Vagina (tissue), 2 donors: ENCODE measurements at regions not wholly inside any gene's neighbourhood (a gene's known extent, or its start where the extent isn't known, plus 50 kb on each side); places are given as distances from the start of the nearest gene placed in this dataset.

Source experiments
- POLR2A ChIP-seq, 2 donors: fragments of 450-650 bp; IDR thresholded peaks; one replicate each; pipeline ENCODE4 v1.6.1; 2017; ENCODE audit warnings: antibody characterized with exemption in 2 of 2, mild to moderate bottlenecking in 2 of 2, moderate library complexity in 2 of 2
- POLR2AphosphoS5 ChIP-seq, 2 donors: sonication (generic); formaldehyde crosslinking; IDR thresholded peaks; one replicate each; pipeline ENCODE4 v1.9.0; 2017; ENCODE audit warnings: antibody characterized with exemption in 2 of 2, mild to moderate bottlenecking in 2 of 2, low read depth in 1 of 2; ENCODE audit not compliant: insufficient read depth in 1 of 2
- TF ChIP-seq, protein P1 (sequence below), 3 experiments: fragments of 450-650 bp in 2 of 3; fragments of 200-600 bp in 1 of 3; sonication (generic) in 1 of 3; IDR thresholded peaks; one replicate each; pipeline ENCODE4 v1.5.1; 2017 to 2019; ENCODE audit warnings: antibody characterized with exemption in 3 of 3, mild to moderate bottlenecking in 2 of 3, moderate library complexity in 2 of 3

- TF ChIP-seq, protein P1, sequence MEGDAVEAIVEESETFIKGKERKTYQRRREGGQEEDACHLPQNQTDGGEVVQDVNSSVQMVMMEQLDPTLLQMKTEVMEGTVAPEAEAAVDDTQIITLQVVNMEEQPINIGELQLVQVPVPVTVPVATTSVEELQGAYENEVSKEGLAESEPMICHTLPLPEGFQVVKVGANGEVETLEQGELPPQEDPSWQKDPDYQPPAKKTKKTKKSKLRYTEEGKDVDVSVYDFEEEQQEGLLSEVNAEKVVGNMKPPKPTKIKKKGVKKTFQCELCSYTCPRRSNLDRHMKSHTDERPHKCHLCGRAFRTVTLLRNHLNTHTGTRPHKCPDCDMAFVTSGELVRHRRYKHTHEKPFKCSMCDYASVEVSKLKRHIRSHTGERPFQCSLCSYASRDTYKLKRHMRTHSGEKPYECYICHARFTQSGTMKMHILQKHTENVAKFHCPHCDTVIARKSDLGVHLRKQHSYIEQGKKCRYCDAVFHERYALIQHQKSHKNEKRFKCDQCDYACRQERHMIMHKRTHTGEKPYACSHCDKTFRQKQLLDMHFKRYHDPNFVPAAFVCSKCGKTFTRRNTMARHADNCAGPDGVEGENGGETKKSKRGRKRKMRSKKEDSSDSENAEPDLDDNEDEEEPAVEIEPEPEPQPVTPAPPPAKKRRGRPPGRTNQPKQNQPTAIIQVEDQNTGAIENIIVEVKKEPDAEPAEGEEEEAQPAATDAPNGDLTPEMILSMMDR (IDR thresholded peaks at IDR 0.05), result no peak
- TF ChIP-seq POLR2A (IDR thresholded peaks at IDR 0.05) (no peak), POLR2AphosphoS5 (IDR thresholded peaks at IDR 0.05; ENCODE audit: insufficient read depth in 1 of 2, low read depth in 1 of 2) (no peak)
These were observed 367.6 kb upstream of the PLSCR5 start for GRCh38 chr3:146972726-146973125.
